Heart right ventricle (tissue), 16 donors: ENCODE measurements at regions not wholly inside any gene's neighbourhood (a gene's known extent, or its start where the extent isn't known, plus 50 kb on each side); places are given as distances from the start of the nearest gene placed in this dataset.

ENCODE experiments used
- ATAC-seq, 8 donors: fragments of 200-7000 bp; cut with Tn5 transposase; one replicate each; pipeline ENCODE4 v1.9.1; 2020; ENCODE audit warnings: mild to moderate bottlenecking in 8 of 8, moderate library complexity in 8 of 8, moderate number of reproducible peaks in 1 of 8
- DNase-seq, 2 donors: peaks; one replicate each; pipeline ENCODE4 v3.0.0-alpha.2; 2020
- H3K27ac ChIP-seq, 10 donors: fragments of 200-600 bp; sonication (generic) in 2 of 10; one replicate each; pipeline versions ENCODE4 v1.5.0 to v1.8.0; 2020 to 2022; ENCODE audit warnings: mild to moderate bottlenecking in 3 of 10
- H3K27me3 ChIP-seq, 7 donors: fragments of 200-600 bp; one replicate each; pipeline ENCODE4 v1.8.0; 2021 to 2022; ENCODE audit warnings: mild to moderate bottlenecking in 2 of 7
- H3K36me3 ChIP-seq, 9 donors: fragments of 200-600 bp; sonication (generic) in 1 of 9; one replicate each; pipeline versions ENCODE4 v1.5.0 to v1.8.0; 2020 to 2022; ENCODE audit warnings: mild to moderate bottlenecking in 2 of 9
- H3K4me1 ChIP-seq, 9 donors: fragments of 200-600 bp; sonication (generic) in 1 of 9; one replicate each; pipeline versions ENCODE4 v1.5.0 to v1.8.0; 2020 to 2022; ENCODE audit warnings: mild to moderate bottlenecking in 4 of 9
- H3K4me3 ChIP-seq, 10 donors: fragments of 200-600 bp; sonication (generic) in 2 of 10; one replicate each; pipeline versions ENCODE4 v1.5.0 to v1.8.0; 2020 to 2022; ENCODE audit warnings: mild to moderate bottlenecking in 7 of 10, moderate library complexity in 2 of 10
- H3K9me3 ChIP-seq, 11 donors: fragments of 200-600 bp in 10 of 11; sonication (generic) in 2 of 11; one replicate each; pipeline versions ENCODE4 v1.5.0 to v1.8.0; 2013 to 2022; ENCODE audit warnings: mild to moderate bottlenecking in 2 of 11, control low read depth in 1 of 11, moderate library complexity in 1 of 11
- CTCF ChIP-seq, 9 donors: fragments of 200-600 bp; sonication (generic) in 2 of 9; IDR thresholded peaks; one replicate each; pipeline versions ENCODE4 v1.5.0 to v1.8.0; 2021 to 2022; ENCODE audit warnings: antibody characterized with exemption in 9 of 9, mild to moderate bottlenecking in 5 of 9, moderate library complexity in 1 of 9
- WGBS, 2 donors: extraction: QIAGEN DNeasy Blood & Tissue Kit; methylation state at CpG; one replicate each; pipeline ENCODE4 v1.1.7; 2013; ENCODE audit warnings: inconsistent platforms in 1 of 2; 5-methylcytosine and 5-hydroxymethylcytosine counted together
- intact Hi-C, 10 donors: fragments of 100-400 bp; cut with DNase I; formaldehyde crosslinking; loops; one replicate each; pipeline versions ENCODE4 v1.11.1 to v1.14.2; 2022
- donor health status: Arrhythmogenic right ventricular cardiomyopathy.
- donor health status: ischemic (EF 13 %, LVEDD 7.1; RV severe dilation, severe dysfunction).
- donor health status: healthy with polysubstance abuse.
- donor health status: DM: no; HTN: yes; CAD: no.
- donor health status: DM: no; HTN: no; CAD: no.
- donor health status: ischemic (EF 25% LVEDD 6.9; RV normal size, moderate dysfunction).
- donor health status: ischemic (EF 25% LVEDD 5.7; RV mildly dilated, moderate dysfunction).
- donor health status: healthy.
- donor health status: DM: yes; HTN: yes; CAD: no.
- donor health status: Ischemic cardiomyopathy.
- donor health status: ischemic (EF 35%, LVEDD 5.7; RV mildly dilated, moderate dysfunction).
- donor health status: nonischemic (EF 11% LVEDD 7.7; RV severe dilation, severe dysfunction).
- donor health status: DM: yes; HTN: yes; CAD: no.
- donor health status: PGD.
- donor health status: ischemic (EF 29% LVEDD 5.4; RV normal size, mild dysfunction).
- donor health status: nonischemic (EF 23%, LVEDD 6.1; RV moderate dilation, normal function).

DNA sequence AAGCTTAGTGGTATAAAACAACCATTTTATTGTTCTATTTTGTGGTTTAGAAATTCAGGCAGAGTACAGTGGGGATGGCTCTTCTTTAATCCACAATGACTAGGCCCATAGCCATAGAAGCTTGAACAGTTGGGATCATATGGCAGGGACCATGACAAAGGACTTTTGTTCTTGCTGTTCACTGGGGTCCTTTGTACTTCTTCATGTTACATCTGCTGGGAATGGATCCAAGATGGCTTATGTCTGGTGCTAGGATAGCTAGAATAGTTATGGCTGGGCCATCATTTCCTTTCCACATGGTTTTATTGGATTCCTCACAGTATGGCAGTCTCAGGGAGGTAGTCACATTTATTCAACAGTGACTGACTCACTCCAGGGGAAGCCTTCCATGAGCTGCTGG lies 427.9 kb upstream of the AGTR1 start:
- no peaks in the 10 kb centered on the region for H3K9me3 ChIP-seq
- DNase-seq (no peak), ATAC-seq (no peak)
- H3K4me1 ChIP-seq: no peaks in the 10 kb centered on the region
- no peaks in the 10 kb centered on the region for H3K27me3 ChIP-seq
- intact Hi-C loops: no loop called here
- H3K4me3 ChIP-seq: no peak overlapping the region
- H3K27ac ChIP-seq: no peak overlapping the region
- H3K36me3 ChIP-seq: no peaks in the 10 kb centered on the region
- TF ChIP-seq CTCF (IDR thresholded peaks at IDR 0.05): no peak

GRCh38 chr3:148280623-148281242 lies 417.0 kb upstream of the AGTR1 start:
- DNase-seq (peak in 1 of 2 donors; percentile 3), ATAC-seq (no peak)
- no peak overlapping the region for H3K4me3 ChIP-seq
- no peaks in the 10 kb centered on the region for H3K27me3 ChIP-seq
- H3K4me1 ChIP-seq: no peaks in the 10 kb centered on the region
- no peak for TF ChIP-seq CTCF (IDR thresholded peaks at IDR 0.05)
- intact Hi-C loops: no loop called here
- 92 to 96% methylated on average over 37 to 38 of the region's 38 CpGs for WGBS, 2 donors
- peaks cover 0 to 9% (median 0%) of the 10 kb centered on the region in 11 donors for H3K9me3 ChIP-seq
- H3K36me3 ChIP-seq: no peaks in the 10 kb centered on the region
- no peak overlapping the region for H3K27ac ChIP-seq

GRCh38 chr3:148289159-148289558 lies 408.5 kb upstream of the AGTR1 start:
- H3K27ac ChIP-seq: no peak overlapping the region
- TF ChIP-seq CTCF (IDR thresholded peaks at IDR 0.05): no peak
- H3K4me1 ChIP-seq: no peaks in the 10 kb centered on the region
- no peak overlapping the region for H3K4me3 ChIP-seq
- no peaks in the 10 kb centered on the region for H3K36me3 ChIP-seq
- no peak for DNase-seq
- 89 to 91% methylated on average over 6 of the region's 6 CpGs for WGBS, 2 donors
- no peaks in the 10 kb centered on the region for H3K27me3 ChIP-seq
- peaks cover 0 to 7% (median 0%) of the 10 kb centered on the region in 11 donors for H3K9me3 ChIP-seq
- intact Hi-C loops: no loop called here
- ATAC-seq: no peak

DNA sequence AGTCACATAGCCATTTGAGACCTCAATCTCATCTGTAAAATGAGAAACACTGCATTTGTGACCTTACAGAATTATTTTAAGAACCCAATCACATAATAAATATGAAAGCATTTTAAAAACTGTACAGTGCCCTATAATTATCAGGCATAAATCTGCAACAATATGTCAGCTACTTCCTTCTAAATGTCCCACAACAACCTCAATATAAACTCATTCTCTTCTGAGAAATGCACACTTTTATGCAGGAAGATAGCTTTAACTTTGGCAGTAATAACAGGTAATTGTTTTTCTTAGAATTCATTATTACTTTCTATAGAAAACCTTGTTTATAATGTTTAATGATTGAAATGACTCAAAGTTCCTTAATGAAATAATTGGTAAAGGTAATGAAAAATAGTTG lies 400.7 kb upstream of the AGTR1 start:
- intact Hi-C loops: no loop called here
- TF ChIP-seq CTCF (IDR thresholded peaks at IDR 0.05): no peak
- Histone ChIP-seq H3K27ac (no peak overlapping the region), H3K27me3 (no peaks in the 10 kb centered on the region), H3K9me3 (no peaks in the 10 kb centered on the region), H3K36me3 (no peaks in the 10 kb centered on the region), H3K4me3 (no peak overlapping the region), H3K4me1 (no peaks in the 10 kb centered on the region)
- DNase-seq (no peak), ATAC-seq (no peak)
